Right atrium auricular region (tissue), 2 donors: ENCODE measurements at regions not wholly inside any gene's neighbourhood (a gene's known extent, or its start where the extent isn't known, plus 50 kb on each side); places are given as distances from the start of the nearest gene placed in this dataset.

ENCODE experiments used
- DNase-seq: peaks from one replicate; pipeline ENCODE4 v3.0.0-alpha.2; 2019; ENCODE audit warnings: low spot score
- H3K27ac ChIP-seq, 2 donors: fragments of 200-600 bp; sonication (generic); 1 replicate in 1 of 2; 2 replicates in 1 of 2; pipeline ENCODE4 v1.5.1; 2016 to 2019
- H3K27me3 ChIP-seq, 2 donors: fragments of 200-600 bp; sonication (generic); one replicate each; pipeline versions ENCODE4 v1.5.1 to v1.6.0; 2017 to 2019
- H3K36me3 ChIP-seq: fragments of 200-600 bp; sonication (generic); one replicate; pipeline ENCODE4 v1.5.1; 2016
- H3K4me1 ChIP-seq, 2 donors: fragments of 200-600 bp; sonication (generic); one replicate each; pipeline versions ENCODE4 v1.5.1 to v1.6.0; 2017 to 2019
- H3K4me3 ChIP-seq, 2 donors: fragments of 200-600 bp; sonication (generic); 1 replicate in 1 of 2; 2 replicates in 1 of 2; pipeline ENCODE4 v1.5.1; 2017 to 2019; ENCODE audit warnings: mild to moderate bottlenecking in 1 of 2, moderate library complexity in 1 of 2
- H3K9me3 ChIP-seq, 2 donors: fragments of 200-600 bp; sonication (generic); one replicate each; pipeline ENCODE4 v1.5.1; 2019
- CTCF ChIP-seq, 2 donors: fragments of 200-600 bp; sonication (generic); IDR thresholded peaks; one replicate each; pipeline ENCODE4 v1.5.1; 2019; ENCODE audit warnings: antibody characterized with exemption in 2 of 2

- H3K27ac ChIP-seq, result no peak overlapping the region
- H3K36me3 ChIP-seq, result no peaks in the 10 kb centered on the region
- TF ChIP-seq CTCF (IDR thresholded peaks at IDR 0.05), result no peak
- no peak overlapping the region for H3K4me3 ChIP-seq
- DNase-seq, result no peak
- no peaks in the 10 kb centered on the region for H3K4me1 ChIP-seq
- H3K27me3 ChIP-seq, result no peaks in the 10 kb centered on the region
- H3K9me3 ChIP-seq, result no peaks in the 10 kb centered on the region
Observed at GRCh38 chr14:71514941-71515919, 417.0 kb upstream of the RGS6 start.

GRCh38 chr14:71521238-71522135 is 410.7 kb upstream of the RGS6 start:
- H3K4me3 ChIP-seq, result no peak overlapping the region
- no peak for TF ChIP-seq CTCF (IDR thresholded peaks at IDR 0.05)
- no peak overlapping the region for H3K27ac ChIP-seq
- H3K36me3 ChIP-seq, result no peaks in the 10 kb centered on the region
- no peak for DNase-seq
- no peaks in the 10 kb centered on the region for H3K9me3 ChIP-seq
- H3K27me3 ChIP-seq, result no peaks in the 10 kb centered on the region
- H3K4me1 ChIP-seq, result no peaks in the 10 kb centered on the region

DNA sequence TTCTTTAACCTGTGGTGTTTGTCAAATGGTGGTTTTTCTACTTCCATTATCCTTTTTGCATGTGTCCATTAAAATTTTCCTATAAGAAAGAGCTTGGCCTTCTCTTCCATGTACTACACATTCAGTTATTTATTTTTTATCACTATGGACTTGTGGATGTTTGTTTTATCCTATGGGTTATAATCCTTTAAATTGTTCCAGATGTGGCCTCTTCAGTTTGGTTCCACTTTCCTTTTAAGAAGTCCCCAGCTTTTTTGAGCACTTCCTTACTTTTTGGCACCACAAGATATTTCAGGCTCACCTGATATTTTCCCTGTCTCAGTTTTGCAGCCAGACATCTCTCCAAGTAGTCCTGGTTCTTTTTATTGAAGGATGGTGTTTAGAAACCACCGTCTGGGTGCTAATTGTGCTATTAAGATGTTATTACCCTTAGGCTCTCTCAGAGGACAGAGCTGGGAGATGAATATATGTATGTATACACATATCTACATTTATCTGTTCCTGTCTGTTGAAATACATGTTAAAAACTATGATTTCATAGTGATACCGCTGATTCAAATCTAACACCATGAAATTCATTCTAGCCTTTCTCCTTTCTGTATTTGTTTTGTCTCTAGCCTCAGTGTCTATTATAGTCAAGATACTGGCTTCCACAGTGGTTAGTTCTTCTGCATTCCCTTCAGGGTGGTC is 408.5 kb upstream of the RGS6 start:
- Histone ChIP-seq H3K36me3 (no peaks in the 10 kb centered on the region), H3K27ac (no peak overlapping the region), H3K9me3 (no peaks in the 10 kb centered on the region), H3K27me3 (no peaks in the 10 kb centered on the region), H3K4me1 (no peaks in the 10 kb centered on the region), H3K4me3 (no peak overlapping the region)
- TF ChIP-seq CTCF (IDR thresholded peaks at IDR 0.05), result no peak
- no peak for DNase-seq

GRCh38 chr14:71524320-71524982 is 407.8 kb upstream of the RGS6 start:
- no peak overlapping the region for H3K4me3 ChIP-seq
- H3K27ac ChIP-seq, result no peak overlapping the region
- H3K27me3 ChIP-seq, result no peaks in the 10 kb centered on the region
- peaks cover 0 to 2% of the 10 kb centered on the region in 2 donors for H3K4me1 ChIP-seq
- TF ChIP-seq CTCF (IDR thresholded peaks at IDR 0.05), result no peak
- DNase-seq, result no peak
- H3K36me3 ChIP-seq, result no peaks in the 10 kb centered on the region
- H3K9me3 ChIP-seq, result no peaks in the 10 kb centered on the region

GRCh38 chr14:71525663-71526221 is 406.5 kb upstream of the RGS6 start:
- Histone ChIP-seq H3K27me3 (no peaks in the 10 kb centered on the region), H3K36me3 (no peaks in the 10 kb centered on the region), H3K4me3 (no peak overlapping the region), H3K4me1 (peaks cover 0 to 13% of the 10 kb centered on the region in 2 donors), H3K27ac (no peak overlapping the region), H3K9me3 (no peaks in the 10 kb centered on the region)
- no peak for TF ChIP-seq CTCF (IDR thresholded peaks at IDR 0.05)
- no peak for DNase-seq
